ENCODE measurements at regions not wholly inside any gene's neighbourhood (a gene's known extent, or its start where the extent isn't known, plus 50 kb on each side); places are given as distances from the start of the nearest gene placed in this dataset.

DNA sequence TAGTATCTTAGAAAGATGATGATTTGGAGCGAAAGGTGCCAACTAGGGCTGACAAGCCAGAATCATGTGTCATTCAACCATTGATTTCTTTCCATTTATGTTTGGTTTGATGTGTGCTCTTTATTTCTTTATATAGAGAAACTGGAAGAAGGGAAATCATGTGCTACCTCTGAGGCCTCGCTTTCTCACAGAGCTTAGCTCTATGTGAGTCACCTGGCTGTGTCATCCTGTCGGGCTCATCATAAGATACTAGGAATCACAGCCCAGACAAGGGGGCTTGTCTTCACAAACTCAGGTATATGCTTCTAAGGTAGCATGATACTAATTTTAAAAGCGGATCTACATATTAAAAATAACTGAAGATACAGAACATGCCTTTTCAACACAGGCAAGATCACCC lies 81.7 kb upstream of the GPM6B start:
- H3K79me2 ChIP-seq (ENCODE audit: control insufficient read depth, low read length), result no peaks in the 10 kb centered on the region
- H3K27ac ChIP-seq (ENCODE audit: low read depth, low read length), result no peak overlapping the region
- no peaks in the 10 kb centered on the region for H3K36me3 ChIP-seq (ENCODE audit: control insufficient read depth, low read length)
- no peaks in the 10 kb centered on the region for H4K20me1 ChIP-seq (ENCODE audit: control insufficient read depth, insufficient read depth, low read depth, low read length)
- H3K27me3 ChIP-seq (ENCODE audit: control insufficient read depth, low read length), result no peaks in the 10 kb centered on the region
- H3K4me2 ChIP-seq (ENCODE audit: low read length), result no peak overlapping the region
- H3K9me2 ChIP-seq (replicated peaks; ENCODE audit: control insufficient read depth, low read length), result no peaks in the 10 kb centered on the region
- TF ChIP-seq, protein P1, sequence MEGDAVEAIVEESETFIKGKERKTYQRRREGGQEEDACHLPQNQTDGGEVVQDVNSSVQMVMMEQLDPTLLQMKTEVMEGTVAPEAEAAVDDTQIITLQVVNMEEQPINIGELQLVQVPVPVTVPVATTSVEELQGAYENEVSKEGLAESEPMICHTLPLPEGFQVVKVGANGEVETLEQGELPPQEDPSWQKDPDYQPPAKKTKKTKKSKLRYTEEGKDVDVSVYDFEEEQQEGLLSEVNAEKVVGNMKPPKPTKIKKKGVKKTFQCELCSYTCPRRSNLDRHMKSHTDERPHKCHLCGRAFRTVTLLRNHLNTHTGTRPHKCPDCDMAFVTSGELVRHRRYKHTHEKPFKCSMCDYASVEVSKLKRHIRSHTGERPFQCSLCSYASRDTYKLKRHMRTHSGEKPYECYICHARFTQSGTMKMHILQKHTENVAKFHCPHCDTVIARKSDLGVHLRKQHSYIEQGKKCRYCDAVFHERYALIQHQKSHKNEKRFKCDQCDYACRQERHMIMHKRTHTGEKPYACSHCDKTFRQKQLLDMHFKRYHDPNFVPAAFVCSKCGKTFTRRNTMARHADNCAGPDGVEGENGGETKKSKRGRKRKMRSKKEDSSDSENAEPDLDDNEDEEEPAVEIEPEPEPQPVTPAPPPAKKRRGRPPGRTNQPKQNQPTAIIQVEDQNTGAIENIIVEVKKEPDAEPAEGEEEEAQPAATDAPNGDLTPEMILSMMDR (IDR thresholded peaks at IDR 0.05; ENCODE audit: low read depth, low read length, poor library complexity, severe bottlenecking), result no peak
- H3K9me3 ChIP-seq (ENCODE audit: control insufficient read depth, insufficient read depth, low read length), result no peaks in the 10 kb centered on the region
- no peaks in the 10 kb centered on the region for H3K4me1 ChIP-seq (ENCODE audit: control insufficient read depth, low read length)
- no peaks in the 10 kb centered on the region for H3F3A ChIP-seq (ENCODE audit: control insufficient read depth, insufficient read depth)
- H3K4me3 ChIP-seq (ENCODE audit: low read length), result no peak overlapping the region

DNA sequence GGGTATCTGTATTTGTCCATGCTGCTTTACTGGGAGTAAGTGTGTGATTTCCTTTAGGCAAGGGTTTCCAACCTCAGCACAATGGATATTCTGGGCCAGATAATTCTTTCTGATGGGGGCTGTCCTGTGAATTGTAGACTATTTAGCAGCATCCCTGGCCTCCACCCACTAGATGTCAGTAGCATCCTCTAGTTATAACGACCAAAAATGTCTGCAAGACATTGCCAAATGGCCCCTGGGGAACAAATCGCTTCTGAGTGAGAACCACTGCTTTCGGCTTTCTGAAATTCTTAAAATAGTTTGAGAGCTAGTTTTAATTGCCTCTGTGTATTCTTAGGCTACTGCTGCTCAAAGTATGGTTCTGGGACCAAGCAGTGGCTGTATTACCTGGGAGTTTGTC lies 81.2 kb upstream of the GPM6B start:
- Histone ChIP-seq H3K36me3 (ENCODE audit: control insufficient read depth, low read length) (no peaks in the 10 kb centered on the region), H3K79me2 (ENCODE audit: control insufficient read depth, low read length) (no peaks in the 10 kb centered on the region), H3K4me2 (ENCODE audit: low read length) (no peak overlapping the region), H3K9me3 (ENCODE audit: control insufficient read depth, insufficient read depth, low read length) (no peaks in the 10 kb centered on the region), H3K27me3 (ENCODE audit: control insufficient read depth, low read length) (no peaks in the 10 kb centered on the region), H3K9me2 (replicated peaks; ENCODE audit: control insufficient read depth, low read length) (no peaks in the 10 kb centered on the region), H3F3A (ENCODE audit: control insufficient read depth, insufficient read depth) (no peaks in the 10 kb centered on the region), H4K20me1 (ENCODE audit: control insufficient read depth, insufficient read depth, low read depth, low read length) (no peaks in the 10 kb centered on the region), H3K4me3 (ENCODE audit: low read length) (no peak overlapping the region), H3K4me1 (ENCODE audit: control insufficient read depth, low read length) (no peaks in the 10 kb centered on the region), H3K27ac (ENCODE audit: low read depth, low read length) (no peak overlapping the region)
- no peak for TF ChIP-seq EZH2phosphoT487 (IDR thresholded peaks at IDR 0.05; ENCODE audit: borderline replicate concordance, low read length)
- TF ChIP-seq, protein P1 (IDR thresholded peaks at IDR 0.05; ENCODE audit: low read depth, low read length, poor library complexity, severe bottlenecking), result no peak

DNA sequence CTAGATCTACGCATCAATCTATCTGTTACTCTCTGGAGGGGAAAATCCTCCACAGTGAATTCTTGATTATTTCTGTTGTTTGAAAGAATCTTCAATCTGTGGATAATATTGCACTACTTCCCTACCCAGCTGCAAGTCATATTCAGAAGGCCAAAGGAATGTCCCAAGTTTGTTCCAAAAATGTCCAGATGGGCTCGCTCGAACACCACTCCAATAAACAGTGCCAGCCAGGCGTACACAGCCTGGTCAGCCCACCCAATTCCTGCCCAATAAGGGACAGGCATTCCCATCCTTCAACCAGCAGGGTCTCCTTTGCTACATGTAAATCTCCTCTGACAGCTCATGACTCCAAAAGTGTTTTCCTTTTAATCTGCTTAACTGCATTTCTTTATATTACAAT lies 80.7 kb upstream of the GPM6B start:
- no peaks in the 10 kb centered on the region for H3F3A ChIP-seq (ENCODE audit: control insufficient read depth, insufficient read depth)
- no peak overlapping the region for H3K4me2 ChIP-seq (ENCODE audit: low read length)
- no peaks in the 10 kb centered on the region for H3K9me2 ChIP-seq (replicated peaks; ENCODE audit: control insufficient read depth, low read length)
- H3K27me3 ChIP-seq (ENCODE audit: control insufficient read depth, low read length), result no peaks in the 10 kb centered on the region
- no peaks in the 10 kb centered on the region for H3K9me3 ChIP-seq (ENCODE audit: control insufficient read depth, insufficient read depth, low read length)
- H3K36me3 ChIP-seq (ENCODE audit: control insufficient read depth, low read length), result no peaks in the 10 kb centered on the region
- no peaks in the 10 kb centered on the region for H4K20me1 ChIP-seq (ENCODE audit: control insufficient read depth, insufficient read depth, low read depth, low read length)
- no peaks in the 10 kb centered on the region for H3K79me2 ChIP-seq (ENCODE audit: control insufficient read depth, low read length)
- H3K27ac ChIP-seq (ENCODE audit: low read depth, low read length), result no peak overlapping the region
- TF ChIP-seq EZH2phosphoT487 (IDR thresholded peaks at IDR 0.05; ENCODE audit: borderline replicate concordance, low read length), result no peak
- TF ChIP-seq, protein P1 (IDR thresholded peaks at IDR 0.05; ENCODE audit: low read depth, low read length, poor library complexity, severe bottlenecking), result no peak
- H3K4me3 ChIP-seq (ENCODE audit: low read length), result no peak overlapping the region
- no peaks in the 10 kb centered on the region for H3K4me1 ChIP-seq (ENCODE audit: control insufficient read depth, low read length)
